ENCODE measurements at regions not wholly inside any gene's neighbourhood (a gene's known extent, or its start where the extent isn't known, plus 50 kb on each side); places are given as distances from the start of the nearest gene placed in this dataset.

DNA sequence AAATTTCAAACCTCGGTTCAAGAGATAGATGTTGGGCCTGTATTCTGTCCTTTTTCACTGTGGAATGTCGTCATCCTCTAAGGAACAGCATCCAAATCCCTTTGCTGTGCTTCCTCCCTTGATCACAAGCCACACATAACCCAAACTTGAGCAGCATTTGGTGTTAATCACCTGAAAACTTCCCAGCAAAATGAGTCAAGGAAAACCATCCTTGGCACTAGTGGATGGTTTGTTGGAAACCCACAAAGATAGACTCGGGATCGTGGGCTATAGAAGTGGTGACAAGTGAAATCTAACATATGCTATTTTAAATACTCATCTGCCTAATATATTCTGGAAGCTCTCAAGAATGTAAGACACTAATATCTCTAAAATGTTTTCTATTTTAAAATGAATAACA lies 459.1 kb downstream of the SETD4 start:
- Histone ChIP-seq H3K9me2 (no peaks in the 10 kb centered on the region), H4K20me1 (ENCODE audit: insufficient read depth) (no peaks in the 10 kb centered on the region), H3K9ac (no peak overlapping the region), H3K36me3 (replicated peaks in 1 of 2; ENCODE audit: control insufficient read depth in 1 of 2, insufficient read depth in 2 of 2, low read length in 1 of 2) (no peaks in the 10 kb centered on the region), H3K4me1 (ENCODE audit: control insufficient read depth in 1 of 2, insufficient read depth in 2 of 2, low read depth in 1 of 2, low read length in 1 of 2) (peaks cover 0 to 11% of the 10 kb centered on the region in 2 experiments; a peak in 2 of 4 replicates), H3K4me3 (ENCODE audit: low read depth in 2 of 2, low read length in 1 of 2) (no peak overlapping the region), H3K79me2 (ENCODE audit: insufficient read depth) (no peaks in the 10 kb centered on the region), H3K27ac (ENCODE audit: low read depth in 2 of 2, low read length in 1 of 2) (no peak overlapping the region), H3K4me2 (no peak overlapping the region), H3F3A (replicated peaks; ENCODE audit: insufficient read depth) (peaks cover 10% of the 10 kb centered on the region), H3K27me3 (ENCODE audit: insufficient read depth) (no peaks in the 10 kb centered on the region), H2AFZ (ENCODE audit: low read depth) (no peak overlapping the region), H3K9me3 (no peaks in the 10 kb centered on the region)
- ChIA-PET POLR2A (no interaction called here), CTCF (no interaction called here)
- TF ChIP-seq GATA2 (CRISPR knock-in tag; IDR thresholded peaks at IDR 0.05) (no peak), PBX3 (IDR thresholded peaks at IDR 0.05) (no peak), TEAD4 (IDR thresholded peaks at IDR 0.05; ENCODE audit: borderline replicate concordance, insufficient read depth) (no peak), YY1 (IDR thresholded peaks at IDR 0.05; ENCODE audit: low read depth) (no peak), RAD21 (IDR thresholded peaks at IDR 0.05; ENCODE audit: low read length) (no peak), ELF1 (IDR thresholded peaks at IDR 0.05) (no peak), EP300 (IDR thresholded peaks at IDR 0.05; ENCODE audit: borderline replicate concordance in 1 of 2, low read depth in 1 of 2, low read length in 1 of 2) (no peak), FOXM1 (IDR thresholded peaks at IDR 0.05; ENCODE audit: low read depth) (no peak)
- TF ChIP-seq, protein P1, sequence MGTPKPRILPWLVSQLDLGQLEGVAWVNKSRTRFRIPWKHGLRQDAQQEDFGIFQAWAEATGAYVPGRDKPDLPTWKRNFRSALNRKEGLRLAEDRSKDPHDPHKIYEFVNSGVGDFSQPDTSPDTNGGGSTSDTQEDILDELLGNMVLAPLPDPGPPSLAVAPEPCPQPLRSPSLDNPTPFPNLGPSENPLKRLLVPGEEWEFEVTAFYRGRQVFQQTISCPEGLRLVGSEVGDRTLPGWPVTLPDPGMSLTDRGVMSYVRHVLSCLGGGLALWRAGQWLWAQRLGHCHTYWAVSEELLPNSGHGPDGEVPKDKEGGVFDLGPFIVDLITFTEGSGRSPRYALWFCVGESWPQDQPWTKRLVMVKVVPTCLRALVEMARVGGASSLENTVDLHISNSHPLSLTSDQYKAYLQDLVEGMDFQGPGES (IDR thresholded peaks at IDR 0.05; ENCODE audit: low read depth, low read length): no peak
- WGBS (ENCODE audit: low lambda C conversion rate): 22% methylated on average over 4 of the region's 4 CpGs
- DNase-seq: no peak

GRCh38 chr21:35599164-35599563 lies 461.2 kb downstream of the SETD4 start:
- Histone ChIP-seq H3K79me2 (ENCODE audit: insufficient read depth) (no peaks in the 10 kb centered on the region), H3K36me3 (replicated peaks in 1 of 2; ENCODE audit: control insufficient read depth in 1 of 2, insufficient read depth in 2 of 2, low read length in 1 of 2) (no peaks in the 10 kb centered on the region), H3K27ac (ENCODE audit: low read depth in 2 of 2, low read length in 1 of 2) (no peak overlapping the region), H3K9me3 (no peaks in the 10 kb centered on the region), H3F3A (replicated peaks; ENCODE audit: insufficient read depth) (peaks cover 18% of the 10 kb centered on the region), H3K4me2 (peak overlapping the region; percentile 31; the same call in 1 of the 2 replicates), H2AFZ (ENCODE audit: low read depth) (no peak overlapping the region; the same call in 1 of the 2 replicates), H3K9me2 (no peaks in the 10 kb centered on the region), H3K27me3 (ENCODE audit: insufficient read depth) (no peaks in the 10 kb centered on the region), H3K4me3 (ENCODE audit: low read depth in 2 of 2, low read length in 1 of 2) (no peak overlapping the region), H4K20me1 (ENCODE audit: insufficient read depth) (no peaks in the 10 kb centered on the region), H3K4me1 (ENCODE audit: control insufficient read depth in 1 of 2, insufficient read depth in 2 of 2, low read depth in 1 of 2, low read length in 1 of 2) (peaks cover 0 to 11% of the 10 kb centered on the region in 2 experiments; a peak in 2 of 4 replicates), H3K9ac (no peak overlapping the region)
- 19% methylated on average over 8 of the region's 8 CpGs for WGBS (ENCODE audit: low lambda C conversion rate)
- no peak for DNase-seq
- ChIA-PET CTCF (no interaction called here), POLR2A (no interaction called here)
- TF ChIP-seq NFIC (IDR thresholded peaks at IDR 0.05; ENCODE audit: borderline replicate concordance) (peak; percentile 61), FOXM1 (IDR thresholded peaks at IDR 0.05; ENCODE audit: low read depth) (no peak), TCF12 (IDR thresholded peaks at IDR 0.05) (peak; percentile 23; the same call in 1 of the 2 replicates)

Measured in SK-N-SH (cell line).